CD14-positive monocyte (primary cell): ENCODE measurements at regions not wholly inside any gene's neighbourhood (a gene's known extent, or its start where the extent isn't known, plus 50 kb on each side); places are given as distances from the start of the nearest gene placed in this dataset.

Experiments used
- DNase-seq, 3 donors: peaks; one replicate each; pipeline ENCODE4 v3.0.0-alpha.2; 2011 to 2022
- H2AFZ ChIP-seq: 2 replicates; pipeline ENCODE4 v1.6.0; 2012; ENCODE audit warnings: mild to moderate bottlenecking, low read depth, low read length, inconsistent platforms; ENCODE audit not compliant: insufficient read depth, poor library complexity, severe bottlenecking
- H3K27ac ChIP-seq, 2 donors: 1 replicate in 1 of 2; 2 replicates in 1 of 2; pipeline ENCODE4 v1.5.1; 2012 to 2013; ENCODE audit warnings: low read length in 2 of 2, control low read depth in 1 of 2, inconsistent platforms in 1 of 2, low read depth in 1 of 2, mild to moderate bottlenecking in 1 of 2
- H3K27me3 ChIP-seq, 2 donors: one replicate each; pipeline versions ENCODE4 v1.6.0 to v1.6.1; 2011 to 2013; ENCODE audit warnings: low read length in 2 of 2; ENCODE audit not compliant: control insufficient read depth in 2 of 2, insufficient read depth in 2 of 2
- H3K36me3 ChIP-seq, 2 donors: replicated peaks in 1 of 2; 1 replicate in 1 of 2; 2 replicates in 1 of 2; pipeline versions ENCODE4 v1.5.1 to v1.6.1; 2012 to 2013; ENCODE audit warnings: low read length in 2 of 2, control low read depth in 1 of 2, inconsistent platforms in 1 of 2, mild to moderate bottlenecking in 1 of 2; ENCODE audit not compliant: insufficient read depth in 2 of 2, control insufficient read depth in 1 of 2
- H3K4me1 ChIP-seq, 2 donors: 1 replicate in 1 of 2; 2 replicates in 1 of 2; pipeline versions ENCODE4 v1.5.1 to v1.6.1; 2012 to 2013; ENCODE audit warnings: low read length in 2 of 2, control low read depth in 1 of 2, inconsistent platforms in 1 of 2, mild to moderate bottlenecking in 1 of 2, moderate library complexity in 1 of 2; ENCODE audit not compliant: insufficient read depth in 2 of 2, control insufficient read depth in 1 of 2
- H3K4me2 ChIP-seq: replicated peaks from 2 replicates; pipeline ENCODE3; 2012; ENCODE audit warnings: low read length, moderate library complexity, mild to moderate bottlenecking; ENCODE audit not compliant: poor library complexity, severe bottlenecking; ENCODE audit errors: extremely low read depth
- H3K4me3 ChIP-seq, 3 experiments: fragments of 200-600 bp in 1 of 3; sonication (generic) in 1 of 3; replicated peaks in 1 of 3; 1 replicate in 2 of 3; 2 replicates in 1 of 3; pipeline ENCODE4 v1.5.1; 2011 to 2013; ENCODE audit warnings: low read length in 3 of 3, mild to moderate bottlenecking in 3 of 3, control low read depth in 2 of 3, low read depth in 2 of 3, inconsistent platforms in 1 of 3, moderate library complexity in 1 of 3
- H3K79me2 ChIP-seq: 2 replicates; pipeline ENCODE4 v1.6.0; 2012; ENCODE audit warnings: mild to moderate bottlenecking, control low read depth, inconsistent platforms, low read length, moderate library complexity; ENCODE audit not compliant: insufficient read depth
- H3K9ac ChIP-seq: 2 replicates; pipeline ENCODE4 v1.6.0; 2017; ENCODE audit warnings: low read length, mild to moderate bottlenecking; ENCODE audit not compliant: insufficient read depth, poor library complexity, severe bottlenecking
- H3K9me3 ChIP-seq, 2 donors: replicated peaks in 1 of 2; 1 replicate in 1 of 2; 2 replicates in 1 of 2; pipeline versions ENCODE4 v1.5.1 to v1.6.1; 2012 to 2013; ENCODE audit warnings: low read length in 2 of 2, control low read depth in 1 of 2; ENCODE audit not compliant: control insufficient read depth in 1 of 2, insufficient read depth in 1 of 2
- H4K20me1 ChIP-seq: 2 replicates; pipeline ENCODE4 v1.6.0; 2012; ENCODE audit warnings: mild to moderate bottlenecking, low read length, control low read depth, moderate library complexity; ENCODE audit not compliant: insufficient read depth
- H3K27ac Mint-ChIP-seq, 7 donors: one replicate each; pipeline ENCODE4 v1.8.0; 2020; ENCODE audit warnings: mild to moderate bottlenecking in 7 of 7, mixed read lengths in 7 of 7, moderate library complexity in 6 of 7, inconsistent platforms in 2 of 7
- H3K27me3 Mint-ChIP-seq, 3 donors: one replicate each; pipeline ENCODE4 v1.8.0; 2021 to 2022; ENCODE audit warnings: low read depth in 3 of 3, mild to moderate bottlenecking in 3 of 3, mixed read lengths in 3 of 3, moderate library complexity in 3 of 3, inconsistent platforms in 1 of 3
- H3K36me3 Mint-ChIP-seq, 2 donors: one replicate each; pipeline ENCODE4 v1.8.0; 2020; ENCODE audit warnings: mixed read lengths in 2 of 2, inconsistent platforms in 1 of 2, mild to moderate bottlenecking in 1 of 2
- H3K4me1 Mint-ChIP-seq: one replicate; pipeline ENCODE4 v1.8.0; 2020; ENCODE audit warnings: mild to moderate bottlenecking, mixed read lengths
- H3K4me3 Mint-ChIP-seq, 2 donors: one replicate each; pipeline ENCODE4 v1.8.0; 2020; ENCODE audit warnings: mild to moderate bottlenecking in 2 of 2, mixed read lengths in 2 of 2, moderate library complexity in 1 of 2
- H3K9me3 Mint-ChIP-seq, 7 donors: one replicate each; pipeline ENCODE4 v1.8.0; 2020 to 2022; ENCODE audit warnings: mixed read lengths in 7 of 7, mild to moderate bottlenecking in 6 of 7, moderate library complexity in 6 of 7, inconsistent platforms in 2 of 7
- CTCF ChIP-seq: fragments of 200-600 bp; IDR thresholded peaks from one replicate; pipeline ENCODE4 v1.8.0; 2022; ENCODE audit warnings: antibody characterized with exemption, mild to moderate bottlenecking
- WGBS: methylation state at CpG from one replicate; pipeline ENCODE4 v1.1.5; 2013; ENCODE audit warnings: missing lambda C conversion rate; ENCODE audit not compliant: insufficient coverage; 5-methylcytosine and 5-hydroxymethylcytosine counted together
- intact Hi-C, 2 donors: fragments of 100-400 bp; cut with micrococcal nuclease; formaldehyde crosslinking; loops; one replicate each; pipeline versions ENCODE4 v1.15.0 to v1.15.1; 2023

- Histone ChIP-seq H3K79me2 (no peaks in the 10 kb centered on the region), H3K27ac (no peak overlapping the region), H3K9ac (no peak overlapping the region), H3K9me3 (no peaks in the 10 kb centered on the region), H4K20me1 (no peaks in the 10 kb centered on the region), H3K36me3 (no peaks in the 10 kb centered on the region), H3K27me3 (no peaks in the 10 kb centered on the region), H3K4me2 (no peak overlapping the region), H3K4me1 (no peaks in the 10 kb centered on the region), H2AFZ (no peak overlapping the region), H3K4me3 (no peak overlapping the region)
- no peaks in the 10 kb centered on the region for H3K4me1 Mint-ChIP-seq
- DNase-seq = no peak
- peaks cover 0 to 4% (median 0%) of the 10 kb centered on the region in 3 donors for H3K27me3 Mint-ChIP-seq
- WGBS = no CpG with 5 or more reads among the region's 1 CpG
- H3K36me3 Mint-ChIP-seq = no peaks in the 10 kb centered on the region
- intact Hi-C loops = no loop called here
- H3K27ac Mint-ChIP-seq = no peak overlapping the region
- TF ChIP-seq CTCF = no peak
- H3K4me3 Mint-ChIP-seq = no peak overlapping the region
- peaks cover 0 to 3% (median 2%) of the 10 kb centered on the region in 7 donors for H3K9me3 Mint-ChIP-seq
Observed at GRCh38 chr14:30482276-30482675, 76.7 kb upstream of the G2E3 start.

- no peak overlapping the region for H3K4me3 Mint-ChIP-seq
- no peak for DNase-seq
- H3K9me3 Mint-ChIP-seq = peaks cover 0 to 7% (median 4%) of the 10 kb centered on the region in 7 donors
- no peak overlapping the region for H3K4me3 ChIP-seq
- H3K36me3 Mint-ChIP-seq = no peaks in the 10 kb centered on the region
- intact Hi-C loops = no loop called here
- H3K27me3 ChIP-seq = no peaks in the 10 kb centered on the region
- TF ChIP-seq CTCF = no peak
- no peak overlapping the region for H3K9ac ChIP-seq
- H3K4me1 Mint-ChIP-seq = no peaks in the 10 kb centered on the region
- no peak overlapping the region for H3K27ac ChIP-seq
- H4K20me1 ChIP-seq = no peaks in the 10 kb centered on the region
- no peak overlapping the region for H3K4me2 ChIP-seq
- no CpG with 5 or more reads among the region's 3 CpGs for WGBS
- H3K9me3 ChIP-seq = no peaks in the 10 kb centered on the region
- H3K36me3 ChIP-seq = no peaks in the 10 kb centered on the region
- no peaks in the 10 kb centered on the region for H3K79me2 ChIP-seq
- no peak overlapping the region for H3K27ac Mint-ChIP-seq
- H3K27me3 Mint-ChIP-seq = peaks cover 0 to 4% (median 0%) of the 10 kb centered on the region in 3 donors
- no peaks in the 10 kb centered on the region for H3K4me1 ChIP-seq
- H2AFZ ChIP-seq = no peak overlapping the region
Observed at GRCh38 chr14:30484201-30484600, 74.8 kb upstream of the G2E3 start.
